Choroid plexus epithelial cell (primary cell): ENCODE measurements at regions not wholly inside any gene's neighbourhood (a gene's known extent, or its start where the extent isn't known, plus 50 kb on each side); places are given as distances from the start of the nearest gene placed in this dataset.
A peak's percentile ranks its signal among the peaks of the same experiment; 100 is the strongest.

ENCODE experiments used
- DNase-seq: peaks from one replicate; pipeline ENCODE4 v3.0.0-alpha.2; 2010; ENCODE audit warnings: low read depth
- H3K4me3 ChIP-seq: 2 replicates; pipeline ENCODE4 v1.5.1; 2011; ENCODE audit warnings: low read depth, mild to moderate bottlenecking, control low read depth, low read length, moderate library complexity
- CTCF ChIP-seq: conservative IDR thresholded peaks from 2 replicates; pipeline ENCODE4 v1.5.1; 2011; ENCODE audit warnings: low read depth, mild to moderate bottlenecking, control low read depth, inconsistent platforms, low read length, moderate library complexity

GRCh38 chr20:6651561-6651960, 115.9 kb upstream of the BMP2 start:
- no peak overlapping the region for H3K4me3 ChIP-seq
- TF ChIP-seq CTCF, result no peak
- DNase-seq, result no peak

- no peak for TF ChIP-seq CTCF
- DNase-seq, result peak; percentile 58
- no peak overlapping the region for H3K4me3 ChIP-seq
Observed at GRCh38 chr20:6651016-6651415, 116.5 kb upstream of the BMP2 start.

GRCh38 chr20:6646021-6646636, 121.4 kb upstream of the BMP2 start:
- peak; percentile 62 for DNase-seq
- no peak overlapping the region for H3K4me3 ChIP-seq
- no peak for TF ChIP-seq CTCF

- H3K4me3 ChIP-seq, result no peak overlapping the region
- DNase-seq, result no peak
- no peak for TF ChIP-seq CTCF
Observed at GRCh38 chr20:6644813-6645628, 122.5 kb upstream of the BMP2 start.

GRCh38 chr20:6641012-6641411, 126.5 kb upstream of the BMP2 start:
- no peak for TF ChIP-seq CTCF
- no peak overlapping the region for H3K4me3 ChIP-seq
- no peak for DNase-seq

- TF ChIP-seq CTCF, result no peak
- no peak overlapping the region for H3K4me3 ChIP-seq
- no peak for DNase-seq
Observed at GRCh38 chr20:6637160-6637579, 130.3 kb upstream of the BMP2 start.
